HG03045 (cell line): ENCODE measurements at regions not wholly inside any gene's neighbourhood (a gene's known extent, or its start where the extent isn't known, plus 50 kb on each side); places are given as distances from the start of the nearest gene placed in this dataset.

Source experiments
- ATAC-seq: cut with Tn5 transposase; IDR thresholded peaks from one replicate; pipeline ENCODE4 v1.9.1; 2021; ENCODE audit warnings: mild to moderate bottlenecking, moderate library complexity; ENCODE audit not compliant: unreplicated experiment

GRCh38 chr2:64768491-64769005 lies 114.8 kb upstream of the SERTAD2 start:
- ATAC-seq: no peak

GRCh38 chr2:64769392-64770044 lies 115.8 kb upstream of the SERTAD2 start:
- ATAC-seq: no peak

- ATAC-seq: no peak
These were observed 116.5 kb upstream of the SERTAD2 start for GRCh38 chr2:64770137-64770780.

GRCh38 chr2:64770781-64771334 lies 117.1 kb upstream of the SERTAD2 start:
- ATAC-seq: no peak

GRCh38 chr2:64771737-64772136 lies 118.0 kb upstream of the SERTAD2 start:
- no peak for ATAC-seq

- ATAC-seq: no peak
These were observed 119.9 kb upstream of the SERTAD2 start for GRCh38 chr2:64773461-64774118.

GRCh38 chr2:64777841-64778240 lies 124.1 kb upstream of the SERTAD2 start:
- no peak for ATAC-seq

- no peak for ATAC-seq
These were observed 125.5 kb upstream of the SERTAD2 start for GRCh38 chr2:64779117-64779690.

- ATAC-seq: no peak
These were observed 126.3 kb upstream of the SERTAD2 start for GRCh38 chr2:64780041-64780440.

GRCh38 chr2:64781711-64782390 lies 128.1 kb upstream of the SERTAD2 start:
- ATAC-seq: no peak

GRCh38 chr2:64784168-64785061 lies 130.7 kb upstream of the SERTAD2 start:
- no peak for ATAC-seq

- ATAC-seq: no peak
These were observed 131.5 kb upstream of the SERTAD2 start for GRCh38 chr2:64785245-64785644.

- no peak for ATAC-seq
These were observed 132.8 kb upstream of the SERTAD2 start for GRCh38 chr2:64786343-64787018.

GRCh38 chr2:64787019-64787365 lies 133.3 kb upstream of the SERTAD2 start:
- no peak for ATAC-seq

- no peak for ATAC-seq
These were observed 134.0 kb upstream of the SERTAD2 start for GRCh38 chr2:64787698-64788097.

GRCh38 chr2:64789466-64790320 lies 136.0 kb upstream of the SERTAD2 start:
- ATAC-seq: no peak

- no peak for ATAC-seq
These were observed 138.6 kb upstream of the SERTAD2 start for GRCh38 chr2:64792300-64792699.

GRCh38 chr2:64792995-64793639 lies 139.4 kb upstream of the SERTAD2 start:
- no peak for ATAC-seq
